Left renal pelvis (tissue), 4 donors: ENCODE measurements at regions not wholly inside any gene's neighbourhood (a gene's known extent, or its start where the extent isn't known, plus 50 kb on each side); places are given as distances from the start of the nearest gene placed in this dataset.
"Not testable (repeated sequence)": the region's sequence is repeated elsewhere in the genome, so short reads cannot be mapped to it uniquely, and the experiment has no call there.

ENCODE experiments used
- DNase-seq, 4 donors: peaks; one replicate each; pipeline ENCODE4 v3.0.0-alpha.2; 2013; ENCODE audit warnings: low read depth in 4 of 4, low spot score in 3 of 4

- no peak for DNase-seq
These were observed 1333.1 kb downstream of the SI start for GRCh38 chr3:163745204-163745603.

GRCh38 chr3:163735394-163735793, 1342.9 kb downstream of the SI start:
- no peak for DNase-seq

DNA sequence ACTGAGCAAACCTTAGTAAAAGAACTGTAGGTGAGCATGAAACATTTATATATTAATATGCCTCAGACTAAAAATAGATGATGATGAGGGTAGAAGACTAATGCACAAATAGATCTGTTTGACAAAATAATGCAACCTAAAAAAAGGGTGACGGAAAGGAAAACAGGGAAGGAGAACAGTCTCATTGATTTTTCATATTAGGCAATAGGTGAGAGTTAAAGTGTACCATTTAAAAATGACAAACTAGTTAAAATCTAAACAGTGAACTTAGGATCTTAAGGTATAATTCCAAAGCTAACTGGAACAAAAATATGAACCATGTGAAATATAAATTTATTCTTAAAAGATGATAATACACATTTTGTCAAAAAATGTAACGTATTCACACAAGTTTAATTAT, 1347.6 kb downstream of the SI start:
- DNase-seq = no peak

- no peak for DNase-seq
These were observed 1352.2 kb downstream of the SI start for GRCh38 chr3:163726125-163726524.

DNA sequence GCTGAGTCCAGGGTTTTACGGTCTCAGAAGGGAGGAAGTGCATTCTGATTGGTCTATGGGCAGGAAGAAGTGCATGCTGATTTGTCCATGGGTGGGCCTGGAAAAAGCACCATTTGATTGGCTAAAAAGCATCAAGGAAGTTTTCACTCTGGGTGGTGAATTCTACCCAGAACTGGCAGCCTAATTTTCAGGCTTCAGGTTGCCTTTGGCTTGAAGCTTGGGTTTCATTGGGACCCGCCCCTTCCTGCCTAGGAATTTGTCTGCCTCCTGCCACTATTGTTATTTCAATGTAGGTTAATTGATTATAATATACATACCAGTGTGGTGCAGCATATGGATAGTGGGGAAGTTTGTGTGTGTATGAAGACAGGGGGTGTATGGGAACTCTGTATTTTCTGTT, 1355.9 kb downstream of the SI start:
- DNase-seq = no peak

DNA sequence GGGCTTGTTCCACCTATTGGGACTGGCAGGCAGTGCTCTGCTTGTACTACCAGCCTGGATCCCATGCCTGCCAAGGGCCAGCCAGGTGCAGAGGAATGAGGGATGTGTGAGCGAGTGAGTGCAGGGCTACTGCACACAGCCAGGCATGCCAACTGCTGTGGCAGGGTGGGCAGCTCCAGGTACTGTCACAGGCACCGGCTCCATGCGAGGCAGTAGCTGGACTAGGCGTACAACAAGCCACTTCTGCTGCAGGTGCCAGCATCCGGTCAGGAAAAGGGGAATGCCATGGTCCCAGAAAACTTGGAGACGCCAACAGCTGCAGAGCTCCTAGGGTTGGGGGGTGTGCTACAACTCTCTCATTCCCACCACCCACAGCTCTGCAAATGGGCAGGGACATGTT, 1356.7 kb downstream of the SI start:
- DNase-seq = no peak

DNA sequence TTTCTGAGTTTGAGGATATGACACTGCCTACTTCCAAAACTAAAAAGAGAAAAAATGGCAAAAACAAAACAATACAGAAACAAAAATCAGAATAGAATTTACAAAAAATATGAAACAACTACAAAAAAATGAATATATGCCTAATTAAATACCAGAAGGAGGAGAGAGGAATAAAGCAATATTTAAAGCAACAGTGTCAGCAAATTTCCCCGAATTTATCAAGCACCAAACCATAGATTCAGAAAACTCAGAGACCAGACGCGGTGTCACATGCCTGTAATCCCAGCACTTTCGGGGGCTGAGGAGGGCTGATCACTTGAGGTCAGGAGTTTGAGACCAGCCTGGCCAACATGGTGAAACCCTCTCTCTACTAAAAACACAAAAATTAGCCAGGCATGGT, 1360.9 kb downstream of the SI start:
- no peak for DNase-seq

GRCh38 chr3:163708428-163708827, 1369.9 kb downstream of the SI start:
- no peak for DNase-seq

GRCh38 chr3:163707659-163708058, 1370.6 kb downstream of the SI start:
- DNase-seq = no peak

DNA sequence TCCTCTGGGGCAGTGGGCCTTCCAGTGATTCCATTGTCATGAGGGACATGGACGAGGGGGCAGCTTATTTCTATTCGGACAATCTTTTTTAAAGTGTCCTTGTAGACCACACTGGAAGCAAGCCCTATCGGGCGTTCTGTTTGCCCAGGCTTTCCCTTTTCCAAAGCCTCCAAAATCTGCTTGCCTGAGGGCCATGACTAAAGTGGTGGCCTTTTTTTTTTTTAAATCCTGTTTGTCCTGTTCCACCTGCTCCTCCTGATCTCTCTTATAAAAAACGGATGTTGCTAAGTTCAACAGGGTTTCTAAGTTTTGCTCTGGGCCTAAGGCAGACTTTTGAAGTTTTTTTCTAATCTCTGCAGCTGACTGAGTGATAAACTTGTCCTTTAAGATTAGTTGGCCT, 1380.1 kb downstream of the SI start:
- DNase-seq = not testable (repeated sequence)

DNA sequence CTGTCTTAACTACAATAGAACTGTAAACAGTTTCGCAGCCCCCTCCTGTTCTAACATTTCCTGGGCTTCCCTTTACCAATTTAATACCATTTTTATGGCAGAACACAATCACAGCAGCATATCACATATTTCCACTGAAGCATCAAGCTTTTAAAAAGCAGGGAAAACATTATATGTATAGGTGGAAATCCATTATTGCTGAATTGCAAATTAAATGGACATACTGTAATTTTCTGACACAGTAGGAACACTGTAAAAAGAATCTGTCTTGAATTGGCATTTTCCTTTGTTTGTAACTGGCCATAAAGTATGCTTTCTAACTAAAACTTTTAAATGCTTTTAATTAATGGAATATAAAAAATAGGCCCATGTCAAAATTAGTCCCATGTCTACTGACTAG, 1385.8 kb downstream of the SI start:
- no peak for DNase-seq

- no peak for DNase-seq
These were observed 1393.6 kb downstream of the SI start for GRCh38 chr3:163684651-163685050.

- no peak for DNase-seq
These were observed 1405.3 kb downstream of the SI start for GRCh38 chr3:163672954-163673353.

GRCh38 chr3:163671201-163671600, 1407.1 kb downstream of the SI start:
- no peak for DNase-seq

DNA sequence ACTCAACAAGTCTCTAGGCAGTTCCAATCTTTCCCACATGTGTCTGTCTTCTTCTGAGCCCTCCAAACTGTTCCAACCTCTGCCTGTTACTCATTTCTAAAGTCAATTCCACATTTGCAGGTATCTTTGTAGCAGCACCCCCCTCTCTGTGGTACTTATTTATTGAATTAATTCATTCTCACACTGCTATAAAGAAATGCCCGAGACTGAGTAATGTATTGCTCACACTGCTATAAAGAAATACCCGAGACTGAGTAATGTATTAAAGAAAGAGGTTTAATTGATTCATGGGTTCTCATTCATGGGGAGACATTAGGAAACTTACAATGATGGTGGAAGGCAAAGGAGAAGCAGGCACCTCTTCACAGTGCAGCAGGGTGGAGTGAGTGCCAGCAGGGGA, 1413.8 kb downstream of the SI start:
- no peak for DNase-seq

GRCh38 chr3:163657088-163657487, 1421.2 kb downstream of the SI start:
- DNase-seq = no peak

- no peak for DNase-seq
These were observed 1423.3 kb downstream of the SI start for GRCh38 chr3:163655021-163655420.

DNA sequence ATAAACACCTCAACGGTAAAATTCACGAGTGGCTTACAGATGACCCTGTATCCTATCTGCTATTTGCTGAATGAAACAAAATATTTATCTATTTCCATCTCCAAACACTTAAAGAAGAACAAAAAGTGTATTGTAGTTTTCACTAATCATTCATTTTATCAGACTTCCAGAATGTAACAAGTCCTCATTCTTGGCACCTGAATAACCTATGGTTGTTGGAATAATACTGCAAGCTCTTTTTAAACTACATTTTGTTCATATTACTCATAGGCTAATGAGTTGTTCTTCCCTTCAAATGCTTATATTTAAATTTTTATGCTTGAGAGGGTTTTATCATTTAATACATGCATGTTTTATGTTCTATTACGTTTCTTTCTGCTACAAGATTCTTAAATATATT, 1434.1 kb downstream of the SI start:
- DNase-seq = no peak

DNA sequence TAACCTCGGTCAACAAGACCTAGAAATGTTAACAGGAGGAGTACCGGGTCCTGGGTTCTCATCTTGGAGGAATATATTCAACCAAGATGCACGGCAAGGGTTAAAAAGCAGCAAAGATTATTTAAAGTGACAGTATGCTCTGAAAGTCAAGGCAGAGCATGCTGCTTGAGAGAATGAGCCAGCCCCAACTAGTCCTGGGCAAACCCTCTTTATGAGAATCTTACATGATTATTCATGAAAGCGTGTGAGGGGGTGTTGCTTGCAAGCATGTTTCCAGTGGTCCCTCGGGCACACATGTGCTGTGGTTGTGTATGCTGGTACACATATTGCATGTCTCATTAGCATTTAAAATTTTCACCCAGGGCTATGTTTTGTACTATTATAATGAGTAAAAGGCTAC, 1445.6 kb downstream of the SI start:
- no peak for DNase-seq

- DNase-seq = no peak
These were observed 1451.5 kb downstream of the SI start for GRCh38 chr3:163626753-163627152.

GRCh38 chr3:163622384-163622783, 1455.9 kb downstream of the SI start:
- peak in 2 of 4 donors; percentile 1 to 9 for DNase-seq

DNA sequence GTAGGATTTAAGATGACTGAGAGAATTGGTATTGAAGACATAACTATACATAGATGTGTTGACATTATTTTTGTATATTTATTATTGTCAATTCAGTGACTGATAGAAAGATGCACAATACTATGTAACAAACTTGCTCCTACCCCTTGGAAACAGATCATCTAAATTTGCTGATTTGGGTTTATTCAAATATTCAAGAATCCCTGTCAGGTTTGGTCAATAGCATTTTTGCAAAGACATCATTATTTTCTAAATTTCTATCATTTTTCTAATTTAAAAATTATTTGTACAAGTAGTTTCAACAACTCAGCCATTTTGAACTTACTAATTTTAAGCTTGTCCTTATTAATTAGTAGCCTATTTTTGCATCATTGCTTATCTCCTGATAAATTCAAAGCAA, 1463.4 kb downstream of the SI start:
- DNase-seq = no peak

DNA sequence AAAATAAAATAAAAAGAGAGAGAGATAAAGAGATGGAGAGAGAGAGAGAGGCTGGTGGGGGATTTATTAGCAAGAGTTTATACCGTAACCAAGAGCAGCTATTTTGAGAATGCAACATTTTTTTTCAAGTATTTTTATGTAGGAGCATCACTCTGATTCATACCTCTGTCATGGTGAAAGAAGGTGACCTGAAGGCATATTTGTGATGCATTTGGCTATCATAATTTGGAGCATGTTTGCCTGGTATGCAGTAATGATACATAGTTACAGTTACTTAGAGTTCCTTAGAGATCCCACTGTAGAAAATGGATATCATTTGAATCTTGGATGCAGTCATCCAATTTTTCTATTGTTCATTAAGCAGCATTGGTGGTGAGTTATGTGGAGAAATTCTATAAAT, 1472.4 kb downstream of the SI start:
- no peak for DNase-seq

DNA sequence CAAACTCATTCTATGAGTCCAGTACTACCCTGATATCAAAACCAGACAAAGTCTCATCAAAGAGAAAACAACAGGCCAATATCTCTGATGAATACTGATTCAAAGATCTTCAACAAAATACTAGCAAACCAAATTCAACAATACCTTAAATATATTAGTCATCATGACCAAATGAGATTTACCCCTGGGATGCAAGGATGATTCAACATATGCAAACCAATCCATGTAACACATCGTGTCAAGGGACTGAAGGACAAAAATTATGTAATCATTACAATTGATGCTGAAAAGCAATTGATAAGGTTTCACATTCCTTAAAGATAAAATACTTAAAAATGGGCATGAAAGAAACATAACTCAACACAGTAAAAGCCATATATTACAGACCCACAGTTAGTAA, 1476.9 kb downstream of the SI start:
- DNase-seq = no peak
